ENCODE measurements at regions not wholly inside any gene's neighbourhood (a gene's known extent, or its start where the extent isn't known, plus 50 kb on each side); places are given as distances from the start of the nearest gene placed in this dataset.

DNA sequence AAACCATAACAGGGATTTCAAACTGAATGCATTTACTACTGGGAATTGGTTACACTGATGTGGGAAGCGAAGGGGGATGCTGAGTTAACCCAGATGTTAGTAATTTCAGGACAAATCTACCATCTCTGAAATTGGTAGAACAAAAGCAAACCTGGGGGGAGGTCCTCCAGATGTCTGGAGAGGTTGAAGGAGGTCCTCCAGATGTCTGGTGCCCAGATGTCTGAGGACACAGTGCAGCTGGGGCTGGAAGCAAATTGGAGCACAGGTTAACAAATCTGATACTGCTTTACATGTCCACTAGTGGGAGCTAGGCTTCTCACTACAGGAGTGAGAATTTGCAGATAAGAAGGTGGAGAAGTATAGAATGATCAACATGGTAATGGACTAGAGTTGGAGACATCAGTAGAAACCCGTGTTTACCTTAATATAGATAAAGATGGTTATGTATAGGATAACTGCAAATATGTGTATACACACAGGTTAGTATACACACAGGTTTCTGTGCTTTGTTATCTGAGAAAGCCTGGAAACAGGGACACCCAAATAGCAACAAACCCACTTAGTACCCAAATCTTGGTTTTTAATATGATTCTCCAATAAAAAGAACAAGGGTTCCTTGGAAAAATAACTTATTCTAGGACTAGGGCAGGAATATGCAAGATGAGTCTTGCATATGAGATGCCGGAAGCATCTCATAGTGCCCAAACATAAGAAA is 162.5 kb downstream of the C12orf50 start:
- DNase-seq (ENCODE audit: low spot score) = no peak
- no peaks in the 10 kb centered on the region for H3K36me3 Mint-ChIP-seq (ENCODE audit: low read depth)
- no peak overlapping the region for H3K4me3 Mint-ChIP-seq (ENCODE audit: unreplicated experiment)
- no peaks in the 10 kb centered on the region for H3K9me3 Mint-ChIP-seq (ENCODE audit: low read depth)
- TF ChIP-seq, protein P1, sequence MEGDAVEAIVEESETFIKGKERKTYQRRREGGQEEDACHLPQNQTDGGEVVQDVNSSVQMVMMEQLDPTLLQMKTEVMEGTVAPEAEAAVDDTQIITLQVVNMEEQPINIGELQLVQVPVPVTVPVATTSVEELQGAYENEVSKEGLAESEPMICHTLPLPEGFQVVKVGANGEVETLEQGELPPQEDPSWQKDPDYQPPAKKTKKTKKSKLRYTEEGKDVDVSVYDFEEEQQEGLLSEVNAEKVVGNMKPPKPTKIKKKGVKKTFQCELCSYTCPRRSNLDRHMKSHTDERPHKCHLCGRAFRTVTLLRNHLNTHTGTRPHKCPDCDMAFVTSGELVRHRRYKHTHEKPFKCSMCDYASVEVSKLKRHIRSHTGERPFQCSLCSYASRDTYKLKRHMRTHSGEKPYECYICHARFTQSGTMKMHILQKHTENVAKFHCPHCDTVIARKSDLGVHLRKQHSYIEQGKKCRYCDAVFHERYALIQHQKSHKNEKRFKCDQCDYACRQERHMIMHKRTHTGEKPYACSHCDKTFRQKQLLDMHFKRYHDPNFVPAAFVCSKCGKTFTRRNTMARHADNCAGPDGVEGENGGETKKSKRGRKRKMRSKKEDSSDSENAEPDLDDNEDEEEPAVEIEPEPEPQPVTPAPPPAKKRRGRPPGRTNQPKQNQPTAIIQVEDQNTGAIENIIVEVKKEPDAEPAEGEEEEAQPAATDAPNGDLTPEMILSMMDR (IDR thresholded peaks at IDR 0.05) = peak; percentile 72
- peaks cover 19% of the 10 kb centered on the region for H3K4me1 Mint-ChIP-seq (ENCODE audit: low read depth)
- H3K27me3 Mint-ChIP-seq (ENCODE audit: low read depth) = no peaks in the 10 kb centered on the region
- H3K27ac Mint-ChIP-seq (ENCODE audit: unreplicated experiment) = no peak overlapping the region

DNA sequence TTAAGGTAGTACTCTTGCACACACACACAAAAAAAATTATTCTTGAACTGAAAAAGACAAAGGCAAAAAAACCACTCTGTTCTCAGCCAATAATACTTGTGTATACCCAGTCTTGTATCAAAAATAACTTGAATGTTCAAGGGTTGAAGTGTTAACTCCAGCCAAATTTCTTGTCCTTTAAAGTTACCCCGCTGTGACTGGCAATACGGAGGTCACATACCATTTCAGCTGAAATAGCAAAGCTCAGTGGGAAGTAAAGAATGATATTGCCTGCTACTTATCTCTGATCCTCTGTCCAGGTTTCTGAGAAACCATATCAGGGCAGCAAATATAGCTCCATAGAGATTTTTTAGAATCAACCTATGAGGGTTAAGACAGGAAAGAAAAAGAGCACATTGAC is 167.4 kb downstream of the C12orf50 start:
- Mint-ChIP-seq H3K4me3 (ENCODE audit: unreplicated experiment) (no peak overlapping the region), H3K9me3 (ENCODE audit: low read depth) (no peaks in the 10 kb centered on the region), H3K27ac (ENCODE audit: unreplicated experiment) (no peak overlapping the region), H3K27me3 (ENCODE audit: low read depth) (no peaks in the 10 kb centered on the region), H3K36me3 (ENCODE audit: low read depth) (no peaks in the 10 kb centered on the region), H3K4me1 (ENCODE audit: low read depth) (peaks cover 22% of the 10 kb centered on the region)
- TF ChIP-seq, protein P1 (IDR thresholded peaks at IDR 0.05) = no peak
- DNase-seq (ENCODE audit: low spot score) = no peak

GRCh38 chr12:87853448-87854003 is 175.7 kb downstream of the C12orf50 start:
- no peaks in the 10 kb centered on the region for H3K27me3 Mint-ChIP-seq (ENCODE audit: low read depth)
- H3K9me3 Mint-ChIP-seq (ENCODE audit: low read depth) = peaks cover 5% of the 10 kb centered on the region

GRCh38 chr12:87849074-87849473 is 180.1 kb downstream of the C12orf50 start:
- no peak overlapping the region for H3K4me3 Mint-ChIP-seq (ENCODE audit: unreplicated experiment)
- no peaks in the 10 kb centered on the region for H3K27me3 Mint-ChIP-seq (ENCODE audit: low read depth)
- no peak overlapping the region for H3K27ac Mint-ChIP-seq (ENCODE audit: unreplicated experiment)
- peaks cover 4% of the 10 kb centered on the region for H3K9me3 Mint-ChIP-seq (ENCODE audit: low read depth)
- peaks cover 11% of the 10 kb centered on the region for H3K4me1 Mint-ChIP-seq (ENCODE audit: low read depth)
- TF ChIP-seq, protein P1 (IDR thresholded peaks at IDR 0.05) = no peak
- no peaks in the 10 kb centered on the region for H3K36me3 Mint-ChIP-seq (ENCODE audit: low read depth)
- no peak for DNase-seq (ENCODE audit: low spot score)

More at GRCh38 chr12:87853448-87854003, 175.7 kb downstream of the C12orf50 start:
- Mint-ChIP-seq H3K36me3 (ENCODE audit: low read depth) (no peaks in the 10 kb centered on the region), H3K4me1 (ENCODE audit: low read depth) (no peaks in the 10 kb centered on the region), H3K27ac (ENCODE audit: unreplicated experiment) (no peak overlapping the region), H3K4me3 (ENCODE audit: unreplicated experiment) (no peak overlapping the region)
- TF ChIP-seq, protein P1 (IDR thresholded peaks at IDR 0.05) = no peak
- DNase-seq (ENCODE audit: low spot score) = no peak

DNA sequence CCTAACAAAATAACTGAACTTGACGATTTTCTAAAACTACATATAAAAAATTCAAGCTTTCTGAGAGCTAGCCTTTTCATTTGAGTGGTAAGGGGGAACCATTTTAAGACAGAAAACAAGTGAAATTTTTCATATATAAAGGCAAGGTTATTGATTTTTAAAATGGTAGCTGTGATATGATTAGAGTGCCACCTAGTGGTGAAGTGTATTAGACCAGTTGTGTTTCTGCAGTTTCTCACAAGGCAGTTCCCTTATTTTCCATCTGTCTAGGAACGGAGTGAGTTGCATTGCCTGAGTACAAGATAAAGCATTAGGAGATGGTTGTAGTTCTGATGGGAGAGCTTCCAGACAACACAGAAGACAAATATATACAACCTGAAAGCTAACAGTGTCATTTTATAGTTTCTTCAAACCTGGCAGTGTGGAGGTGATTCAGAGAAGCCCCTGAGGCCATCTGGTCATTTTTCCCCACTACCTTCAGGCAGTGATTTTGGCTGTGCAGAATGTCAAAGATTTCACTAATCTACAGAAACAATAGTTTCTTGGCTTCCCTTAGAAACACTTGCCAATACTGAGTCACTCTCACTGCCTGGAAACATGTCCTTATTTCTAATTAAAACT is 180.8 kb downstream of the C12orf50 start:
- peaks cover 11% of the 10 kb centered on the region for H3K4me1 Mint-ChIP-seq (ENCODE audit: low read depth)
- TF ChIP-seq, protein P1 (IDR thresholded peaks at IDR 0.05) = peak; percentile 98
- no peaks in the 10 kb centered on the region for H3K36me3 Mint-ChIP-seq (ENCODE audit: low read depth)
- H3K27me3 Mint-ChIP-seq (ENCODE audit: low read depth) = no peaks in the 10 kb centered on the region
- DNase-seq (ENCODE audit: low spot score) = no peak
- no peaks in the 10 kb centered on the region for H3K9me3 Mint-ChIP-seq (ENCODE audit: low read depth)
- no peak overlapping the region for H3K27ac Mint-ChIP-seq (ENCODE audit: unreplicated experiment)
- H3K4me3 Mint-ChIP-seq (ENCODE audit: unreplicated experiment) = no peak overlapping the region
